ENCODE measurements at regions not wholly inside any gene's neighbourhood (a gene's known extent, or its start where the extent isn't known, plus 50 kb on each side); places are given as distances from the start of the nearest gene placed in this dataset.
A peak's percentile ranks its signal among the peaks of the same experiment; 100 is the strongest.

GRCh38 chr7:45973725-45974532 lies 52.9 kb upstream of the IGFBP3 start:
- DNase-seq: peak; percentile 58 to 82

DNA sequence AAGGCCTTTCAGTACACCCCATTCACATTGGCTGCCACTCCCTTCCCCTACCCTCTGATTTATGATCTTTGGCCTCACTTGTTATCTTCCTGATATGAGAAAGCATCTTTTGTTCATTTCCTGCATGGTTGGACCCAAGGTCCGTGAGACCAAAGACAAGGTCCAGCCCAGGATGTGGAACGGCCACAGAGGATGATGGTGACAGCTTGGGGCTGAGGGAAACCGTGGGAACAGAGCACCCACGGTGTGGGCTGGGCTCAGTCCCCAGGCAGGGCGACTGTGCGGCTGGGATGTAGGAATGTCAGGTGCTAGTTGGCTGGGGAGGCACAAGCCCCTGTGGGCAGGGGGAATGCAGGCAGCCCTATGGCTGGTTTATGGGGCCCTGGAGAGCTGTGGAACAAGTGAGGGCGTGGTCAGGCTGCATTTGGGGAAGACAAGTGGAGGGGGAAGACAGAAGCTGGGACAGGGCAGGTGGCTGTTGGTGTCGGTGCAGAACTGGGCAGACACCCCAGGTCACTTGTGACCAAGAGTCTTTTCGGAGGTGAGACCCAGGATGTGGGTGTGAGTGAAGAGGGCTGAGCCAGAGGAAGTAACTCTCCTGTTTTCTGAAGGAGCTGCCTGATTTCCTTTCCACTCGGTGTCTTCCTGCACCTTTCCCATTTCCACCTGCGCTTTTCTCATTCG lies 51.7 kb upstream of the IGFBP3 start:
- no peak for DNase-seq

GRCh38 chr7:45971661-45972175 lies 50.6 kb upstream of the IGFBP3 start:
- DNase-seq: no peak

DNA sequence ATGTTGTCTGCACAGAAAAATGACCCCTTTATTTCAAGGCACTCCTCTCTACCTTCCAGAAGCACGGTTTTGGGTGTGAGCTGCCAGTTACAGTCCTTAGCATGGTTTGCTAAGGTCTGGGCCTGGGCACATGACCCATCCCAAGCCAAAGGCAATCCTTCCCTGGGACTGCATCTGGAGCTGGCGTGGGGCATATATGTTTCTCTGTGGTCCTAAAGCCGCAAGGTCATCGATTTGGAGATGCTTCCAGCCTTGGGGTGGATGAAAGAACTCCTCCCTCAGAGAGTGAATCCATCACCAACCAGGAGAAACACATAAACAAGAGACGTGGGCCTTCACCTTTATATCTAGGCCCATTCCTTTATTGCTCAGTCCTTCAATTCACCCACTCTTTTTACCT lies 50.1 kb upstream of the IGFBP3 start:
- DNase-seq: no peak
